GM12878 (cell line): ENCODE measurements at regions not wholly inside any gene's neighbourhood (a gene's known extent, or its start where the extent isn't known, plus 50 kb on each side); places are given as distances from the start of the nearest gene placed in this dataset.

ENCODE experiments used
- ASH2L ChIP-seq: fragments of 300-600, 200-600 bp; sonication (generic); IDR thresholded peaks from 2 replicates; pipeline ENCODE4 v1.6.1; 2017; ENCODE audit warnings: low read depth, mild to moderate bottlenecking, borderline replicate concordance
- ATF2 ChIP-seq: IDR thresholded peaks from 2 replicates; pipeline ENCODE4 v1.6.1; 2012; ENCODE audit warnings: low read length, inconsistent platforms
- CBFB ChIP-seq: IDR thresholded peaks from 2 replicates; pipeline ENCODE4 v1.6.1; 2016; ENCODE audit warnings: antibody characterized with exemption, low read depth
- CBX5 ChIP-seq: sonication (generic); IDR thresholded peaks from 2 replicates; pipeline ENCODE4 v1.6.1; 2016; ENCODE audit warnings: low read depth, moderate library complexity, mild to moderate bottlenecking, inconsistent platforms
- CEBPB ChIP-seq, 2 experiments: fragments of 150-350 bp in 1 of 2; IDR thresholded peaks; 2 replicates each; pipeline ENCODE4 v1.6.1; 2012 to 2014; ENCODE audit warnings: low read depth in 2 of 2, low read length in 2 of 2, borderline replicate concordance in 1 of 2, inconsistent platforms in 1 of 2
- FOXM1 ChIP-seq: IDR thresholded peaks from 2 replicates; pipeline ENCODE4 v1.6.1; 2012; ENCODE audit warnings: low read depth, mild to moderate bottlenecking, inconsistent platforms, low read length, moderate library complexity
- JUND ChIP-seq: IDR thresholded peaks from 2 replicates; pipeline ENCODE4 v1.6.1; 2012; ENCODE audit warnings: low read depth, mild to moderate bottlenecking, low read length, improper control_type of control experiment, moderate library complexity
- NR2C1 ChIP-seq: fragments of 450-650 bp; IDR thresholded peaks from 2 replicates; pipeline ENCODE4 v1.6.1; 2017; ENCODE audit warnings: antibody characterized with exemption, mild to moderate bottlenecking, moderate library complexity
- PRDM15 ChIP-seq: fragments of 450-650 bp; formaldehyde crosslinking; IDR thresholded peaks from 2 replicates; pipeline ENCODE4 v1.4.0; 2020; ENCODE audit warnings: mild to moderate bottlenecking, moderate library complexity
- SMARCA5 ChIP-seq: fragments of 450-650 bp; IDR thresholded peaks from 2 replicates; pipeline ENCODE4 v1.6.1; 2017; ENCODE audit warnings: mild to moderate bottlenecking
- SRF ChIP-seq, 2 experiments: IDR thresholded peaks; 2 replicates each; pipeline ENCODE4 v1.6.1; 2011; ENCODE audit warnings: low read depth in 2 of 2, low read length in 2 of 2, mild to moderate bottlenecking in 1 of 2, moderate library complexity in 1 of 2
- STAT3 ChIP-seq: IDR thresholded peaks from 2 replicates; pipeline ENCODE4 v1.6.1; 2011; ENCODE audit warnings: low read depth, low read length, improper control_type of control experiment
- USF2 ChIP-seq: IDR thresholded peaks from 2 replicates; pipeline ENCODE4 v1.6.1; 2011; ENCODE audit warnings: low read depth, low read length, improper control_type of control experiment, borderline replicate concordance

DNA sequence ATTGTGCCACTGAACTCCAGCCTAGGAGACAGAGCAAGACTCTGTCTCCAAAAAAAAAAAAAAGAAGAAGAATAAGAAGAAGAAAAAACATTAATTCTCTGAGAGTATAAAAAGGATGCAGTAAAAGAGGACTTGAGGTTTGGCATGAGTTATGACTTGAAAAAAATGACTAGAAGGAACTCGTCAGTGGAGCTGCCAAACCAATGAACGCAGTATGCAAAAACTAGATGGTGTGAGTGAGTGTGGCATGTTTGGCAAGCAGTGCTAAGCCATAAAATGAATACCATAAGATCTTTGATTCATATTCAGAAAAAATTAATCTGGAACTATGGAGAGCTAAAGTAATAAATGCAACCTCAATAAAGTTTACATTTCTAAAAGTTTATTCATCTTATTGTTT lies 68.6 kb upstream of the MEOX2 start (continued):
- no peak for TF ChIP-seq PRDM15
- no peak for TF ChIP-seq SRF (IDR thresholded peaks at IDR 0.05; ENCODE audit: low read depth in 2 of 2, low read length in 2 of 2)
- no peak for TF ChIP-seq CBX5
- no peak for TF ChIP-seq CBFB
- no peak for TF ChIP-seq CEBPB (IDR thresholded peaks at IDR 0.05; ENCODE audit: borderline replicate concordance in 1 of 2, low read depth in 2 of 2, low read length in 2 of 2)
- TF ChIP-seq USF2, result no peak
- no peak for TF ChIP-seq JUND
- TF ChIP-seq NR2C1, result no peak
- TF ChIP-seq ASH2L, result no peak
- TF ChIP-seq ATF2, result no peak
- TF ChIP-seq SMARCA5, result no peak
- TF ChIP-seq STAT3, result no peak
- TF ChIP-seq FOXM1, result no peak
- TF ChIP-seq, all 136 proteins: peak for 0
